ENCODE measurements at regions not wholly inside any gene's neighbourhood (a gene's known extent, or its start where the extent isn't known, plus 50 kb on each side); places are given as distances from the start of the nearest gene placed in this dataset.

GRCh38 chr2:129443865-129444739 is 535.4 kb upstream of the RAB6C start:
- BruUV-seq (replicated peaks) = no TSS peak
- TF ChIP-seq CTCF (conservative IDR thresholded peaks at IDR 0.05; ENCODE audit: low read depth, low read length) (no peak), EZH2 (IDR thresholded peaks at IDR 0.05; ENCODE audit: borderline replicate concordance, low read depth, low read length, poor library complexity, severe bottlenecking) (no peak)
- Histone ChIP-seq H3K27ac (ENCODE audit: low read depth, low read length, poor library complexity, severe bottlenecking) (no peak overlapping the region), H3K9me3 (ENCODE audit: low read depth, low read length, poor library complexity, severe bottlenecking) (no peaks in the 10 kb centered on the region), H3K4me3 (ENCODE audit: low read depth, low read length, poor library complexity, severe bottlenecking) (no peak overlapping the region), H3K4me1 (ENCODE audit: insufficient read depth, low read length, poor library complexity, severe bottlenecking) (no peaks in the 10 kb centered on the region), H3K27me3 (replicated peaks; ENCODE audit: insufficient read depth, low read depth, low read length, poor library complexity) (peaks cover 17% of the 10 kb centered on the region), H3K36me3 (ENCODE audit: insufficient read depth, low read length, poor library complexity, severe bottlenecking) (no peaks in the 10 kb centered on the region)
- POLR2A ChIA-PET (ENCODE audit: low non-redundant PET) = no interaction called here
- intact Hi-C loops (cut with micrococcal nuclease; ENCODE audit: unreplicated experiment) = no loop called here
- CTCF ChIA-PET = no interaction called here
- DNase-seq (ENCODE audit: low spot score) = no peak

GRCh38 chr2:129444751-129445150 is 534.7 kb upstream of the RAB6C start:
- TF ChIP-seq EZH2 (IDR thresholded peaks at IDR 0.05; ENCODE audit: borderline replicate concordance, low read depth, low read length, poor library complexity, severe bottlenecking) (no peak), CTCF (conservative IDR thresholded peaks at IDR 0.05; ENCODE audit: low read depth, low read length) (no peak)
- CTCF ChIA-PET = no interaction called here
- no peak overlapping the region for H3K4me3 ChIP-seq (ENCODE audit: low read depth, low read length, poor library complexity, severe bottlenecking)
- no peak for DNase-seq (ENCODE audit: low spot score)
- peaks cover 19% of the 10 kb centered on the region for H3K27me3 ChIP-seq (replicated peaks; ENCODE audit: insufficient read depth, low read depth, low read length, poor library complexity)
- no peaks in the 10 kb centered on the region for H3K9me3 ChIP-seq (ENCODE audit: low read depth, low read length, poor library complexity, severe bottlenecking)
- H3K4me1 ChIP-seq (ENCODE audit: insufficient read depth, low read length, poor library complexity, severe bottlenecking) = no peaks in the 10 kb centered on the region
- POLR2A ChIA-PET (ENCODE audit: low non-redundant PET) = no interaction called here
- no peak overlapping the region for H3K27ac ChIP-seq (ENCODE audit: low read depth, low read length, poor library complexity, severe bottlenecking)
- H3K36me3 ChIP-seq (ENCODE audit: insufficient read depth, low read length, poor library complexity, severe bottlenecking) = no peaks in the 10 kb centered on the region
- intact Hi-C loops (cut with micrococcal nuclease; ENCODE audit: unreplicated experiment) = no loop called here
- BruUV-seq (replicated peaks) = no TSS peak

GRCh38 chr2:129456691-129457090 is 522.8 kb upstream of the RAB6C start:
- H3K9me3 ChIP-seq (ENCODE audit: low read depth, low read length, poor library complexity, severe bottlenecking) = no peaks in the 10 kb centered on the region
- H3K4me1 ChIP-seq (ENCODE audit: insufficient read depth, low read length, poor library complexity, severe bottlenecking) = no peaks in the 10 kb centered on the region
- DNase-seq (ENCODE audit: low spot score) = no peak
- H3K27ac ChIP-seq (ENCODE audit: low read depth, low read length, poor library complexity, severe bottlenecking) = no peak overlapping the region
- TF ChIP-seq CTCF (conservative IDR thresholded peaks at IDR 0.05; ENCODE audit: low read depth, low read length) = no peak
- no peak for TF ChIP-seq EZH2 (IDR thresholded peaks at IDR 0.05; ENCODE audit: borderline replicate concordance, low read depth, low read length, poor library complexity, severe bottlenecking)
- no TSS peak for BruUV-seq (replicated peaks)
- ChIA-PET CTCF (no interaction called here), POLR2A (ENCODE audit: low non-redundant PET) (no interaction called here)
- intact Hi-C loops (cut with micrococcal nuclease; ENCODE audit: unreplicated experiment) = loop anchor here (1.0 kb wide), 1 partner anchor 8 kb away; no protein-coding TSS in a partner anchor
- peaks cover 9% of the 10 kb centered on the region for H3K27me3 ChIP-seq (replicated peaks; ENCODE audit: insufficient read depth, low read depth, low read length, poor library complexity)
- no peak overlapping the region for H3K4me3 ChIP-seq (ENCODE audit: low read depth, low read length, poor library complexity, severe bottlenecking)
- H3K36me3 ChIP-seq (ENCODE audit: insufficient read depth, low read length, poor library complexity, severe bottlenecking) = no peaks in the 10 kb centered on the region

All from A673 (cell line).